Smooth muscle cell (in vitro differentiated cells): ENCODE measurements at regions not wholly inside any gene's neighbourhood (a gene's known extent, or its start where the extent isn't known, plus 50 kb on each side); places are given as distances from the start of the nearest gene placed in this dataset.

Experiments
- DNase-seq: peaks from one replicate; lab custom pipeline; 2025; ENCODE audit not compliant: unreplicated experiment; lab: John Stamatoyannopoulos, UW
- H2AFZ ChIP-seq: fragments of 200-600 bp; sonication (generic); 2 replicates; pipeline ENCODE4 v1.6.0; 2016; ENCODE audit warnings: antibody characterized with exemption, low read depth, mild to moderate bottlenecking
- H3F3A ChIP-seq: fragments of 200-600 bp; sonication (generic); 2 replicates; pipeline ENCODE4 v1.6.0; 2017; ENCODE audit warnings: antibody characterized with exemption, low read depth
- H3K27ac ChIP-seq: fragments of 200-600 bp; sonication (generic); 2 replicates; pipeline ENCODE4 v1.5.1; 2016; ENCODE audit warnings: low read depth, mild to moderate bottlenecking
- H3K27me3 ChIP-seq: fragments of 200-600 bp; sonication (generic); 2 replicates; pipeline ENCODE4 v1.6.1; 2016; ENCODE audit warnings: low read depth, mild to moderate bottlenecking
- H3K36me3 ChIP-seq: fragments of 200-600 bp; sonication (generic); 2 replicates; pipeline ENCODE4 v1.5.1; 2016; ENCODE audit warnings: low read depth
- H3K4me1 ChIP-seq: fragments of 200-600 bp; sonication (generic); 2 replicates; pipeline ENCODE4 v1.5.1; 2016; ENCODE audit warnings: low read depth
- H3K4me2 ChIP-seq: fragments of 200-600 bp; sonication (generic); 2 replicates; pipeline ENCODE4 v1.6.0; 2016; ENCODE audit warnings: mild to moderate bottlenecking
- H3K4me3 ChIP-seq: fragments of 200-600 bp; sonication (generic); 2 replicates; pipeline ENCODE4 v1.5.1; 2016; ENCODE audit warnings: mild to moderate bottlenecking
- H3K79me2 ChIP-seq: fragments of 200-600 bp; sonication (generic); 2 replicates; pipeline ENCODE4 v1.6.0; 2016; ENCODE audit warnings: low read depth, mild to moderate bottlenecking
- H3K9ac ChIP-seq: fragments of 200-600 bp; sonication (generic); 2 replicates; pipeline ENCODE4 v1.6.0; 2016; ENCODE audit warnings: low read depth
- H3K9me3 ChIP-seq: fragments of 200-600 bp; sonication (generic); replicated peaks from 2 replicates; pipeline ENCODE4 v1.5.1; 2016; ENCODE audit warnings: low read depth
- H4K20me1 ChIP-seq: fragments of 200-600 bp; sonication (generic); 2 replicates; pipeline ENCODE4 v1.6.0; 2016; ENCODE audit warnings: low read depth
- WGBS: methylation state at CpG from one replicate; pipeline ENCODE4 v1.1.7; 2016; ENCODE audit warnings: low lambda C conversion rate; 5-methylcytosine and 5-hydroxymethylcytosine counted together
- TF ChIP-seq, protein P1 (sequence below): fragments of 200-600 bp; sonication (generic); IDR thresholded peaks from 2 replicates; pipeline ENCODE4 v1.5.1; 2017; ENCODE audit warnings: borderline replicate concordance, mild to moderate bottlenecking, antibody characterized with exemption; ENCODE audit not compliant: insufficient read depth, poor library complexity, severe bottlenecking

- no peaks in the 10 kb centered on the region for H3K79me2 ChIP-seq
- H3K27ac ChIP-seq, result no peak overlapping the region
- H3K4me1 ChIP-seq, result peaks cover 13% of the 10 kb centered on the region
- TF ChIP-seq, protein P1, sequence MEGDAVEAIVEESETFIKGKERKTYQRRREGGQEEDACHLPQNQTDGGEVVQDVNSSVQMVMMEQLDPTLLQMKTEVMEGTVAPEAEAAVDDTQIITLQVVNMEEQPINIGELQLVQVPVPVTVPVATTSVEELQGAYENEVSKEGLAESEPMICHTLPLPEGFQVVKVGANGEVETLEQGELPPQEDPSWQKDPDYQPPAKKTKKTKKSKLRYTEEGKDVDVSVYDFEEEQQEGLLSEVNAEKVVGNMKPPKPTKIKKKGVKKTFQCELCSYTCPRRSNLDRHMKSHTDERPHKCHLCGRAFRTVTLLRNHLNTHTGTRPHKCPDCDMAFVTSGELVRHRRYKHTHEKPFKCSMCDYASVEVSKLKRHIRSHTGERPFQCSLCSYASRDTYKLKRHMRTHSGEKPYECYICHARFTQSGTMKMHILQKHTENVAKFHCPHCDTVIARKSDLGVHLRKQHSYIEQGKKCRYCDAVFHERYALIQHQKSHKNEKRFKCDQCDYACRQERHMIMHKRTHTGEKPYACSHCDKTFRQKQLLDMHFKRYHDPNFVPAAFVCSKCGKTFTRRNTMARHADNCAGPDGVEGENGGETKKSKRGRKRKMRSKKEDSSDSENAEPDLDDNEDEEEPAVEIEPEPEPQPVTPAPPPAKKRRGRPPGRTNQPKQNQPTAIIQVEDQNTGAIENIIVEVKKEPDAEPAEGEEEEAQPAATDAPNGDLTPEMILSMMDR, result no peak
- no peak overlapping the region for H3K4me2 ChIP-seq
- H3K9ac ChIP-seq, result no peak overlapping the region
- no peaks in the 10 kb centered on the region for H4K20me1 ChIP-seq
- no peaks in the 10 kb centered on the region for H3F3A ChIP-seq
- H3K36me3 ChIP-seq, result no peaks in the 10 kb centered on the region
- H3K27me3 ChIP-seq, result no peaks in the 10 kb centered on the region
- H3K9me3 ChIP-seq, result no peaks in the 10 kb centered on the region
- no peak for DNase-seq
- H2AFZ ChIP-seq, result no peak overlapping the region
- no peak overlapping the region for H3K4me3 ChIP-seq
- WGBS, result 83% methylated on average over 6 of the region's 6 CpGs
These were observed 323.4 kb downstream of the PIK3R1 start for GRCh38 chr5:68538814-68539420.

DNA sequence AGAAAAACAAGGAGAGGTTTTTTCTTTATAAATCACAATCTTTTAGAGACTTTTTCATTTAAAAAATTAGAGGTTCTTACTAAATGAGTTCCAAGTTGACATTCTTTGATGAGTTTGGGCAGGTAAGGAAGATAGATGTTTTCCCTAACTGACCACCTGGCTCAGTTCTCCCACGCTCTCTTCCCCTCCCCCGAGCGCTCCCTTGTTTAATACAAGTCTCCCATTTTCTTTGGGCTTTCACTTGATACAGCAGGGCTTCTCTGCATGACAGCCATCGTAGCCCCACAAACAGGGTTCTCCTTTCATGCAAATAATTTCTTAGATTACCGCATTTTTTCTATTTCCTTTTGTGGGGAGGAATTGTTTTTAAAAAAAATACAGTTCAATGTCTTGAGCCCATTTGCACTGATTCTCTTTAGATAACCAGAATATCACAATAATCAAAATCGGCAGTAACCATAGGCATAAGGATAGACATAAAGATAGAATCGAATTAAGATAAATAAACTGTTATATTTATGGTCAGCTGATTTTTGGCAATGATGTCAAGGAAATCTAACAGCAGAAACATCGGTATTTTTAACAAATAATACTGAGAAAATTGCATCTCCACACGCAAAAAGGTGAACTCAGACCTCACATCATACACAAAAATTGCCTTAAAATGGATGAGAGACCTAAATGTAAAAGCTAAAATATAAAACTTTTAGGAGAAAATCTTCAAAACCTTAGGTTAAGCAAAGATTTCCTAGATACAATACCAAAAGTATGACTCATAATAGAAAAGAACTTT, 325.4 kb downstream of the PIK3R1 start:
- H3K79me2 ChIP-seq, result no peaks in the 10 kb centered on the region
- no peak overlapping the region for H3K4me2 ChIP-seq
- no peaks in the 10 kb centered on the region for H3F3A ChIP-seq
- WGBS, result 92% methylated on average over 9 of the region's 9 CpGs
- H3K4me1 ChIP-seq, result no peaks in the 10 kb centered on the region
- no peaks in the 10 kb centered on the region for H3K9me3 ChIP-seq
- H2AFZ ChIP-seq, result no peak overlapping the region
- H3K4me3 ChIP-seq, result no peak overlapping the region
- DNase-seq, result no peak
- TF ChIP-seq, protein P1, result no peak
- no peaks in the 10 kb centered on the region for H3K36me3 ChIP-seq
- no peak overlapping the region for H3K27ac ChIP-seq
- H4K20me1 ChIP-seq, result no peaks in the 10 kb centered on the region
- no peaks in the 10 kb centered on the region for H3K27me3 ChIP-seq
- no peak overlapping the region for H3K9ac ChIP-seq

DNA sequence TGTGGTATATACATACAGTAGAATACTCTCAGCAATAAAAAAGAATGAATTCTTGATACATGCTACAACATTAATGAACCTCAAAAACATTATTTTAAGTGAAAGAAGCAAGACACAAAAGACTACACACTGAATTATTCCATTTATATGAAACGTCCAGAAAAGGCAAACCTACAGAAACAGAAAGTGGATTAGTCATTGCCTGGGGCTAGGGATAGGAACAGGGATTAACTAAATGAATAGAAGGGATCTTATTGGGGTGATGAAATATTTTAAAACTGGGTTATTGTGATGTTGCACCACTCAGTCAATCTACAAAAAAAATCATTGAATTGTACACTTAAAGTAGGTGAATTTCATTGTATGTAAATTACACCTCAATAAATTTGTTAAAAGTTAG, 326.7 kb downstream of the PIK3R1 start:
- Histone ChIP-seq H3K4me2 (peak overlapping the region; percentile 56), H3K27me3 (no peaks in the 10 kb centered on the region), H3K79me2 (no peaks in the 10 kb centered on the region), H3K36me3 (no peaks in the 10 kb centered on the region), H3K27ac (no peak overlapping the region), H3K9me3 (no peaks in the 10 kb centered on the region), H3K4me1 (no peaks in the 10 kb centered on the region), H3K9ac (no peak overlapping the region), H2AFZ (no peak overlapping the region), H3F3A (no peaks in the 10 kb centered on the region), H4K20me1 (no peaks in the 10 kb centered on the region), H3K4me3 (no peak overlapping the region)
- WGBS, result 16% methylated on average over 1 of the region's 1 CpG
- TF ChIP-seq, protein P1, result no peak
- DNase-seq, result no peak

- no peaks in the 10 kb centered on the region for H3K36me3 ChIP-seq
- no peaks in the 10 kb centered on the region for H3F3A ChIP-seq
- H3K27me3 ChIP-seq, result no peaks in the 10 kb centered on the region
- no peaks in the 10 kb centered on the region for H3K79me2 ChIP-seq
- H3K4me3 ChIP-seq, result no peak overlapping the region
- no peaks in the 10 kb centered on the region for H3K4me1 ChIP-seq
- TF ChIP-seq, protein P1, result no peak
- H3K9me3 ChIP-seq, result no peaks in the 10 kb centered on the region
- no peak overlapping the region for H3K9ac ChIP-seq
- H4K20me1 ChIP-seq, result no peaks in the 10 kb centered on the region
- no peak overlapping the region for H3K4me2 ChIP-seq
- no peak for DNase-seq
- no peak overlapping the region for H3K27ac ChIP-seq
- H2AFZ ChIP-seq, result no peak overlapping the region
- WGBS, result 43% methylated on average over 2 of the region's 2 CpGs
These were observed 327.7 kb downstream of the PIK3R1 start for GRCh38 chr5:68543212-68543611.
